Muscle of arm (tissue), 1 donor: ENCODE measurements at regions not wholly inside any gene's neighbourhood (a gene's known extent, or its start where the extent isn't known, plus 50 kb on each side); places are given as distances from the start of the nearest gene placed in this dataset.

Source experiments
- DNase-seq: peaks from one replicate; pipeline ENCODE4 v3.0.0-alpha.2; 2013

- peak; percentile 4 for DNase-seq
Measured at GRCh38 chr13:81682081-81682630, 1341.2 kb upstream of the SPRY2 start.

DNA sequence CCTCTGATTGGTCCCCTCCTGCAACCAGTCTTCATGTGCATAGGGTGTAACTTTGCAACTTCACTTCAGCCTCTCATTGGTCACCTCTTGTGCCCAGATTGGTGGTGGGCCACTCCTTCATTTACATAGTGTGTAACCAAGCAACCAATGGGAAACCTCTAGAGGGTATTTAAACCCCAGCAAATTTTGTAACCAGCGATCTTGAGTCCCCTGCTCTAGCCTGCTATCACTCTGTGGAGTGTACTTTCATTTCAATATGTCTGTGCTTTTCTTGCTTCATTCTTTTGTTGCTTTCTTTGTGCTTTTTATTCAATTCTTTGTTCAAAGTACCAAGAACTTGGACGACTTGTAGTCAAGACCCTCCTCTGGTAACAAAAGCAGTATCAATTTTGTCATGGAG is 1336.9 kb upstream of the SPRY2 start:
- no peak for DNase-seq

- no peak for DNase-seq
Measured at GRCh38 chr13:81676008-81676407, 1335.1 kb upstream of the SPRY2 start.

- DNase-seq = no peak
Measured at GRCh38 chr13:81671064-81671463, 1330.1 kb upstream of the SPRY2 start.

DNA sequence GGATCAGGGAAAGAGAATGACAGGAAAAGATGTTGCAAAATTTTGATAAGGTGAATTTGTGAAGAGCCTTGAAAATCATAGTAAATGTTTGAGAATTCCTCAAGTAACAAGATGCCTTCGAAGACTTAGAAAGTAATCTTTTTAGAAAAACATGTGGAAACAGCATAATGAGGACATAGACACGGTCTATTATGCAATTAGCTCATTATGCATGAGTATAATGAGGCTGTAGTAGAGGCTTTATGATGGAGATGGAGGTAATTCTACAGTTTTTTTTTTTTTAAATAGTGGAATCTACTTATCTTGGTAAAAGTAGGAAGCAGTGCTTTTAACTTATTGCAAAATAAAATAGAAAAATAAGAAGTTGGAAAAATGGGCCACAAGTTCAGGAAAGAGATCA is 1329.1 kb upstream of the SPRY2 start:
- DNase-seq = no peak

- no peak for DNase-seq
Measured at GRCh38 chr13:81664872-81665271, 1323.9 kb upstream of the SPRY2 start.

DNA sequence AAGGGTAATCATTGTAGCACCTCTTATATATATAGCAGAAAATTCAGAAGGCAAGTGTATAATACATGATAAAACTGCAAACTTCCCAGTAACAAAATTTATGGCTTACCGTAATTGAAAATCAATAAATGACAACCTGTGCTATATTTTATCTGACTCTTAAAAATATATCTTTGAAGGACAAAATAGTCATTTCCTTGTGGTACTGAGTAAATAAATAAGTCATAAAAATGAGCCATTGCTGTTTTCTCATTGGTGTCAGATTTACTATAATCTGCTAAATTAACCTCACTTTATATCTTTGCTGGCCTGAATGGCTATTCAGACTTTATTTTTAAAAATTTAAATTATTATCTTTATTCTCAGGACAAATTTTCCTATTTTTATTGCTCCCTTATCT is 1319.1 kb upstream of the SPRY2 start:
- no peak for DNase-seq

DNA sequence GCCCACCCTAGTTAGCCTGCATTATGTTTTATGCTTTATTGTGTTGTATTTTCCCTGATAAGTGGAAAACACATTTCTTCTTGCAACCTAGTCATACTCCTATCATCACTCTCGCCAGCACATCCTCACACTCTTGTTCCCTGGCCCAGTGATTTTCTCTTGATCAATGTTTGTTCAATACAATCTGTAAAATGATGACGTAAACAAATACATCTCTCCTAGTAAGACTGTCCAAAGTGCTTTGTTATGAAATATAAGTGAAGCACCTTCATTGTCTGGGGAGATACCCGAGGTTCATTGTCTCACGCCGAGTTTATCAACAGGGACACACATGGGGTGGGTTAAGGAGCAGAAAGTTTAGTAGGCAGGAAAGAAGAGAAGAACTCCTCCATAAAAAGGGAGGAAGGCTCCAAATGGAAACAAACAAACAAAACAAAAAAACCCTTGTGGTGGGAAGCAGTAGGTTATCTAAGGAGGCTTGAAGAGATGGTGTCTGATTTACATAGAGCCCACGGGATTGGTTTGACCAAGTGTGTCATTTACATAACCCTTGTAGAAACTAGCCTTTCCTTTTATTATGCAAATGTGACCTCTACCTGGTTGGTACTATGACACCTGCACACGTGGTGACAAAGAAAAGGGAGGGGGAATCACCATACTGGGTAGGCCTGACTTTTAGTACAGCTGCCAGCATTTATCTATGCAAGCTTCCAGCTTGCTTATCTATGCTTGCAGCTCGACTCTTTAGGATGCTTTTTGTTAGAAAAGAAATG is 1317.9 kb upstream of the SPRY2 start:
- no peak for DNase-seq

DNA sequence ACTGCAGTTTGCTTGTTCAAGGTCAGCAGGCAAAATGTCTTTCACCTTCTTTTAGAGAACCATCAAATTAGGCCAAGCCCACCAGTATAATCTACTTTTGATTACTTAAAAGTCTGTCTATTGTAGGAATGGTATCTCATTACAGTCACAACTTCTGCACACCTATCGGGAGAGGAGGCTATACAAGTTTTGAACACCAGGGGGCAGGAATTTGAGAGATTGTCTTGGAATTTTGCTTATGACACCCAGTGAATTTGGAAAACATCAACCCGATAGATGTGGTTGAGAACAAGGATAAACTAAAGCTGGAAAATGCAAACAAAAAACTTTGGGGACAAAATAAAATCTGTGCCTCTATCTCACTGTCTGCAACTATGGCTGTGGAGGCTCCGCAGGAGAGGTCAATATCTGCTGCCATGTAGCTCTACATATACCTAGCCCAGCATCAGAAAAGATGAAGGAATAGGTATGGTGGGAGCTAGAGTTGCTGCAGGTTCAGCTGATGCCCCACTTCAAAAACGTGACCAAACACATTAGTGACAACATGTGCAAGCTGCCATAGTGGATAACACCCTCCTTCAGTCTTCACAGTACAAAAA is 1299.2 kb upstream of the SPRY2 start:
- DNase-seq = no peak

GRCh38 chr13:81637457-81637856 is 1296.5 kb upstream of the SPRY2 start:
- no peak for DNase-seq

- DNase-seq = no peak
Measured at GRCh38 chr13:81636120-81636519, 1295.2 kb upstream of the SPRY2 start.

DNA sequence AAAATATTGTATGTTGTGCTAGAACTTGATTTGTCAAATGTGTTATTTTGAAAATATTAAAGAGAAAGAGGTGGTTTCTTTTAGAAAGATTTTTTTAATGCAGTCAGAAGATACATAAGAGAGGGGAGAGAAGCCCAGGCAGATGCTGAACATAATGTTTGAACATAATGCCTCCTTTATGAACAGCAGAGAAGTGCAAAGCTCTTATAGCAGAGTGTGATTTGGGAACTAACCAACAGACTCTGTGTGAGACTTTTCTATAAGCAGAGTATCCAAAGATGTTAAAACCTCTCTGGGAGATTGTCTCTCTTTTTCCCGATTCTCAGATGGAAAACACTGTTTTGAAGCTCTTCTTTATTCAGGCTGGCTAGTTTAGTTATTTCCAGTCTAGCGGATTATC is 1274.1 kb upstream of the SPRY2 start:
- no peak for DNase-seq

- no peak for DNase-seq
Measured at GRCh38 chr13:81610644-81611043, 1269.7 kb upstream of the SPRY2 start.

- no peak for DNase-seq
Measured at GRCh38 chr13:81609335-81609734, 1268.4 kb upstream of the SPRY2 start.

DNA sequence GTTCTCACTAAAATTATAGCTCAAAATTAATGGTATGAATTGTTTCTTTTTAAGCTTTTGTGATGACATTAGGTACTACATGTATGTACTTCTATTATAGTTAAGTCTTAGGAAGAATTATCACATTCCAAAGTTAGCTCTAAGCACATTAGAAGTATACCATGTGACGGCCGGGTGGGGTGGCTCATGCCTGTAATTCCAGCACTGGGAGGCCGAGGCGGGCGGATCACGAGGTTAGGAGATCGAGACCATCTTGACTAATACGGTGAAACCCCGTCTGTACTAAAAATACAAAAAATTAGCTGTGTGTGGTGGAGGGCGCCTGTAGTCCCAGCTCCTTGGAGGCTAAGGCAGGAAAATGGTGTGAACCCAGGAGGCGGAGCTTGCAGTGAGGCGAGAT is 1265.1 kb upstream of the SPRY2 start:
- DNase-seq = no peak

DNA sequence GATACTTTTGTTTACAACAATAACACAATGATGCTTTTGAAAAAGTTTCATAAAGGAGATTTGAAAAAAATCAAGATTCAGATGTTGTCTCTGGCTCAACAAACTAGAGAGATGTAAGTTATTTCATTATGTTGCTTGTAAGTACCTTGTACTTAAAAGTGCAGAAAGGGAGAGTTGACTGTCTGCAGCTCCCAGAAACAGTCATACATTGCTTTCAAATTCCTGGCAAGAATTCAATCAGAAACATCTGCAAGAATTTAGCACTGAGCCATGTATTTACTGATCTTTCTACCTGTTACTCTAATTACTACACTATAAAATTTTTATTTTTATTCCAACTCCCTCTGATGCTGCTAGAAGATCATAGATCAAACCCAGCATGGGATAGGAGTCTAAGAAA is 1261.3 kb upstream of the SPRY2 start:
- DNase-seq = no peak

- no peak for DNase-seq
Measured at GRCh38 chr13:81597101-81597500, 1256.2 kb upstream of the SPRY2 start.

DNA sequence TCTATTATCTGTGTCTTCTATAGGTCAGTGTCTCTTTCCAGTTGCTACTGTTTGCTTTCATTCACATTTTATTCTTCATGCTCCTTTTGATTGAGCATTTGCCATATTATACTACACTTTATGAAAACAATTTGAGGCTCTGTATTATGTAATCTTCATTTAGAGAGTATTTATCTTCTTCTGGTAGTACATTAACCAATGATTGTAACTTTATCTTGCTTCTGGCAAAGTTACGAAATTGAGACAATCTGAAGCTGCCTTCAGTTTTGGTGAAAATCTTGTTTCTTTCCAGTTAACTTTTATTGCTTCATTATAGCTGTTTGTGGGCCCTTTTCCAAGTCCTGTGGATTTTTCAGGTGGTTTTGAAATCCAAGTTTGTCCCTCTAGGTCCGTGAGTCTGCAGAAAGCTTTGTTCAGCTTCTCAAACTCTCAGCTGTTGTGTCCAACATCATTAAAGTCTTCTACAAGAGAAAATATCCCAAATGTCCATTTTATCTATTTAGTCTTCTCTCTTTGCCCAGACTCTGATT is 1255.4 kb upstream of the SPRY2 start:
- DNase-seq = no peak

DNA sequence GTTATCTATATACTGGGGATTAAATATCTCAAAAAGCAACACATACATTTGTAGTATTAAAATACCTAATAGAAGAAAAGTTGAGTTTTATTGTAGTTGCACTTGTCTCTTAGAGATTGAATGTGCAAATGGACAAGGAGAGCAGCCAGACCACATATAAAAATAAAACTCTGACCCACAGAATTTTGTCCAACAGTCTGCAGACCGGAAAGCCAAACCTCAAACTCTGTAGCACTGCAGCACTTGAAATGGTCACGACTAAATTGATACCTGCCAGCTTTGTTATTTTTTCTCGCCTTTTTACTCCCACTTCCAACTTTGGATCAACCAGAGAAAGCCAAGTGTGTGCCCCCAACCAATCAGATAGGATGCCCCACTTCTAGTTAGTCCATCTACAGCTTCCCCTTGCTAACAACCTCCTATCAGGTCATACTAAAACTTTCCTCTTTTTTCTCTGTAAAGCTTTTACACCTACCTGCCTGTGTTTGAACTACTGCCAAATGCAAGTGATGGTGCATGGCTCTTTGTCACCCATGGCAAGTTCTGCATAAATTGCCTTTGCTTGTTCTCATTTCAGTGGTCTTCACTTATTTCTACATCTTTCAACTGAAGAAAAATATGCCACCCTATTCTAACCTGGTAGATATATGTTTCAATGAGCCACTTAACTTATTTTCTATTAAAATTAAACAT is 1250.7 kb upstream of the SPRY2 start:
- DNase-seq = no peak

GRCh38 chr13:81582381-81582780 is 1241.5 kb upstream of the SPRY2 start:
- DNase-seq = no peak

- DNase-seq = no peak
Measured at GRCh38 chr13:81577601-81578195, 1236.8 kb upstream of the SPRY2 start.

GRCh38 chr13:81568824-81569223 is 1227.9 kb upstream of the SPRY2 start:
- peak; percentile 15 for DNase-seq
